K562 (cell line): ENCODE measurements at regions not wholly inside any gene's neighbourhood (a gene's known extent, or its start where the extent isn't known, plus 50 kb on each side); places are given as distances from the start of the nearest gene placed in this dataset.

Experiments
- ARHGAP35 ChIP-seq: fragments of 450-650 bp; IDR thresholded peaks from 2 replicates; pipeline ENCODE4 v1.6.1; 2018; ENCODE audit not compliant: partially characterized antibody
- CBFB ChIP-seq: sonication (generic); formaldehyde crosslinking; IDR thresholded peaks from 2 replicates; pipeline ENCODE4 v1.4.0; 2020; ENCODE audit warnings: mild to moderate bottlenecking, missing genetic modification reagents
- CBX3 ChIP-seq, 2 experiments: IDR thresholded peaks; 1 replicate in 1 of 2; 2 replicates in 1 of 2; pipeline ENCODE4 v1.6.1; 2012; ENCODE audit warnings: inconsistent platforms in 2 of 2, low read length in 2 of 2, borderline replicate concordance in 1 of 2, control low read depth in 1 of 2
- ESRRB ChIP-seq: fragments of 250-450 bp; sonication (Bioruptor Pico); IDR thresholded peaks from 2 replicates; pipeline ENCODE4 v1.5.0; 2020; ENCODE audit warnings: mild to moderate bottlenecking, moderate library complexity, borderline replicate concordance
- FOXK1 ChIP-seq: sonication (generic); formaldehyde crosslinking; IDR thresholded peaks from 2 replicates; pipeline ENCODE4 v1.8.0; 2022; ENCODE audit warnings: missing genetic modification reagents, mild to moderate bottlenecking, borderline replicate concordance
- KAT7 ChIP-seq: sonication (generic); formaldehyde crosslinking; IDR thresholded peaks from 2 replicates; pipeline ENCODE4 v1.8.0; 2022; ENCODE audit warnings: missing genetic modification reagents, mild to moderate bottlenecking, borderline replicate concordance
- NFATC3 ChIP-seq: fragments of 450-650 bp; IDR thresholded peaks from 2 replicates; pipeline ENCODE4 v1.6.1; 2017; ENCODE audit warnings: mild to moderate bottlenecking
- SIRT6 ChIP-seq: IDR thresholded peaks from one replicate; pipeline ENCODE4 v1.6.1; 2012; ENCODE audit warnings: low read depth, mild to moderate bottlenecking, control low read depth, inconsistent platforms, low read length, moderate library complexity
- SMAD3 ChIP-seq: fragments of 450-650 bp; formaldehyde crosslinking; conservative IDR thresholded peaks from 2 replicates; pipeline ENCODE4 v1.4.0; 2020; ENCODE audit warnings: mild to moderate bottlenecking
- SNIP1 ChIP-seq: fragments of 450-650 bp; IDR thresholded peaks from 2 replicates; pipeline ENCODE4 v1.7.1; 2017; ENCODE audit warnings: low read depth, mild to moderate bottlenecking
- TRIM24 ChIP-seq, 2 experiments: fragments of 450-650 bp; IDR thresholded peaks; 2 replicates each; pipeline ENCODE4 v1.6.1; 2016
- ZBTB2 ChIP-seq: fragments of 450-650 bp; IDR thresholded peaks from 2 replicates; pipeline ENCODE4 v1.6.1; 2016; ENCODE audit warnings: antibody characterized with exemption
- ZFPM2 ChIP-seq: fragments of 250-450 bp; sonication (Bioruptor Pico); IDR thresholded peaks from 2 replicates; pipeline ENCODE4 v1.5.1; 2022; ENCODE audit warnings: mild to moderate bottlenecking
- ZNF232 ChIP-seq: sonication (generic); formaldehyde crosslinking; IDR thresholded peaks from 2 replicates; pipeline ENCODE4 v1.8.0; 2022; ENCODE audit warnings: mild to moderate bottlenecking, missing genetic modification reagents
- ZNF274 ChIP-seq: IDR thresholded peaks from 2 replicates; pipeline ENCODE4 v1.6.1; 2011; ENCODE audit warnings: low read depth, mild to moderate bottlenecking, low read length, moderate library complexity, borderline replicate concordance
- ZNF282 ChIP-seq: sonication (generic); formaldehyde crosslinking; IDR thresholded peaks from 2 replicates; pipeline ENCODE4 v1.8.1; 2023; ENCODE audit warnings: missing genetic modification reagents
- TF ChIP-seq, protein P1 (sequence below): fragments of 450-650 bp; formaldehyde crosslinking; IDR thresholded peaks from 2 replicates; pipeline ENCODE4 v1.4.0; 2020; ENCODE audit warnings: mild to moderate bottlenecking, mixed read lengths
- TF ChIP-seq, protein P2 (sequence below), 2 experiments: fragments of 450-650 bp in 1 of 2; sonication (generic) in 1 of 2; formaldehyde crosslinking in 1 of 2; IDR thresholded peaks; 2 replicates each; pipeline versions ENCODE4 v1.7.1 to v1.9.0; 2016 to 2022; ENCODE audit warnings: inconsistent platforms in 1 of 2, mild to moderate bottlenecking in 1 of 2, missing genetic modification reagents in 1 of 2

- TF ChIP-seq, protein P1, sequence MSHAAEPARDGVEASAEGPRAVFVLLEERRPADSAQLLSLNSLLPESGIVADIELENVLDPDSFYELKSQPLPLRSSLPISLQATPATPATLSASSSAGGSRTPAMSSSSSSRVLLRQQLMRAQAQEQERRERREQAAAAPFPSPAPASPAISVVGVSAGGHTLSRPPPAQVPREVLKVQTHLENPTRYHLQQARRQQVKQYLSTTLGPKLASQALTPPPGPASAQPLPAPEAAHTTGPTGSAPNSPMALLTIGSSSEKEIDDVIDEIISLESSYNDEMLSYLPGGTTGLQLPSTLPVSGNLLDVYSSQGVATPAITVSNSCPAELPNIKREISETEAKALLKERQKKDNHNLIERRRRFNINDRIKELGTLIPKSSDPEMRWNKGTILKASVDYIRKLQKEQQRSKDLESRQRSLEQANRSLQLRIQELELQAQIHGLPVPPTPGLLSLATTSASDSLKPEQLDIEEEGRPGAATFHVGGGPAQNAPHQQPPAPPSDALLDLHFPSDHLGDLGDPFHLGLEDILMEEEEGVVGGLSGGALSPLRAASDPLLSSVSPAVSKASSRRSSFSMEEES = no peak
- TF ChIP-seq ZNF282 (CRISPR knock-in tag) (no peak), SIRT6 (no peak), CBX3 (IDR thresholded peaks at IDR 0.05; ENCODE audit: borderline replicate concordance in 1 of 2, low read length in 2 of 2) (no peak), SNIP1 (no peak), TRIM24 (IDR thresholded peaks at IDR 0.05) (peak in 1 of 2 experiments; percentile 64; a peak in 2 of 4 replicates), FOXK1 (0 out of 2 replicates have a peak, but pooled peaks have one; percentile 38), ZNF232 (CRISPR knock-in tag) (peak; percentile 56; the same call in 1 of the 2 replicates), ZBTB2 (no peak), KAT7 (no peak), ARHGAP35 (no peak), ESRRB (CRISPR knock-in tag) (no peak), ZNF274 (no peak), CBFB (CRISPR knock-in tag) (no peak), NFATC3 (no peak), SMAD3 (CRISPR knock-in tag) (no peak), ZFPM2 (CRISPR knock-in tag) (no peak)
- TF ChIP-seq, protein P2, sequence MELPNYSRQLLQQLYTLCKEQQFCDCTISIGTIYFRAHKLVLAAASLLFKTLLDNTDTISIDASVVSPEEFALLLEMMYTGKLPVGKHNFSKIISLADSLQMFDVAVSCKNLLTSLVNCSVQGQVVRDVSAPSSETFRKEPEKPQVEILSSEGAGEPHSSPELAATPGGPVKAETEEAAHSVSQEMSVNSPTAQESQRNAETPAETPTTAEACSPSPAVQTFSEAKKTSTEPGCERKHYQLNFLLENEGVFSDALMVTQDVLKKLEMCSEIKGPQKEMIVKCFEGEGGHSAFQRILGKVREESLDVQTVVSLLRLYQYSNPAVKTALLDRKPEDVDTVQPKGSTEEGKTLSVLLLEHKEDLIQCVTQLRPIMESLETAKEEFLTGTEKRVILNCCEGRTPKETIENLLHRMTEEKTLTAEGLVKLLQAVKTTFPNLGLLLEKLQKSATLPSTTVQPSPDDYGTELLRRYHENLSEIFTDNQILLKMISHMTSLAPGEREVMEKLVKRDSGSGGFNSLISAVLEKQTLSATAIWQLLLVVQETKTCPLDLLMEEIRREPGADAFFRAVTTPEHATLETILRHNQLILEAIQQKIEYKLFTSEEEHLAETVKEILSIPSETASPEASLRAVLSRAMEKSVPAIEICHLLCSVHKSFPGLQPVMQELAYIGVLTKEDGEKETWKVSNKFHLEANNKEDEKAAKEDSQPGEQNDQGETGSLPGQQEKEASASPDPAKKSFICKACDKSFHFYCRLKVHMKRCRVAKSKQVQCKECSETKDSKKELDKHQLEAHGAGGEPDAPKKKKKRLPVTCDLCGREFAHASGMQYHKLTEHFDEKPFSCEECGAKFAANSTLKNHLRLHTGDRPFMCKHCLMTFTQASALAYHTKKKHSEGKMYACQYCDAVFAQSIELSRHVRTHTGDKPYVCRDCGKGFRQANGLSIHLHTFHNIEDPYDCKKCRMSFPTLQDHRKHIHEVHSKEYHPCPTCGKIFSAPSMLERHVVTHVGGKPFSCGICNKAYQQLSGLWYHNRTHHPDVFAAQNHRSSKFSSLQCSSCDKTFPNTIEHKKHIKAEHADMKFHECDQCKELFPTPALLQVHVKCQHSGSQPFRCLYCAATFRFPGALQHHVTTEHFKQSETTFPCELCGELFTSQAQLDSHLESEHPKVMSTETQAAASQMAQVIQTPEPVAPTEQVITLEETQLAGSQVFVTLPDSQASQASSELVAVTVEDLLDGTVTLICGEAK (IDR thresholded peaks at IDR 0.05) = no peak
- TF ChIP-seq, protein P2 (CRISPR knock-in tag; IDR thresholded peaks at IDR 0.05) = no peak
These were observed 69.2 kb upstream of the FAM171A1 start (continued) for GRCh38 chr10:15440204-15440711.
